Endodermal cell (in vitro differentiated cells): ENCODE measurements at regions not wholly inside any gene's neighbourhood (a gene's known extent, or its start where the extent isn't known, plus 50 kb on each side); places are given as distances from the start of the nearest gene placed in this dataset.
"Not testable (repeated sequence)": the region's sequence is repeated elsewhere in the genome, so short reads cannot be mapped to it uniquely, and the experiment has no call there.

Source experiments
- DNase-seq: peaks from one replicate; pipeline ENCODE4 v3.0.0-alpha.2; 2017
- H3K27ac ChIP-seq: 2 replicates; pipeline ENCODE4 v1.5.1; 2013; ENCODE audit warnings: mild to moderate bottlenecking, low read depth, low read length, moderate library complexity
- H3K27me3 ChIP-seq: 2 replicates; pipeline ENCODE4 v1.6.1; 2013; ENCODE audit warnings: mild to moderate bottlenecking, low read length, moderate library complexity; ENCODE audit not compliant: insufficient read depth, control insufficient read depth, poor library complexity, severe bottlenecking
- H3K36me3 ChIP-seq: 2 replicates; pipeline ENCODE4 v1.7.0; 2013; ENCODE audit warnings: mild to moderate bottlenecking, low read length, moderate library complexity; ENCODE audit not compliant: control insufficient read depth, insufficient read depth
- H3K4me1 ChIP-seq: one replicate; pipeline ENCODE4 v1.7.0; 2013; ENCODE audit warnings: low read length; ENCODE audit not compliant: control insufficient read depth, insufficient read depth
- H3K4me3 ChIP-seq: 2 replicates; pipeline ENCODE4 v1.5.1; 2013; ENCODE audit warnings: mild to moderate bottlenecking, low read length, moderate library complexity
- H3K9ac ChIP-seq: 2 replicates; pipeline ENCODE4 v1.6.1; 2013; ENCODE audit warnings: mild to moderate bottlenecking, low read length, moderate library complexity; ENCODE audit not compliant: poor library complexity, severe bottlenecking; ENCODE audit errors: extremely low read depth
- H3K9me3 ChIP-seq: 2 replicates; pipeline ENCODE4 v1.6.1; 2013; ENCODE audit warnings: mild to moderate bottlenecking, low read length, moderate library complexity; ENCODE audit not compliant: control insufficient read depth
- H3K27ac Mint-ChIP-seq: 2 replicates; pipeline ENCODE4 v1.8.0; 2020; ENCODE audit warnings: mixed read lengths
- H3K27me3 Mint-ChIP-seq: 2 replicates; pipeline ENCODE4 v1.8.0; 2021; ENCODE audit warnings: mild to moderate bottlenecking, mixed read lengths; ENCODE audit not compliant: insufficient read depth
- H3K36me3 Mint-ChIP-seq: 2 replicates; pipeline ENCODE4 v1.8.0; 2020; ENCODE audit warnings: low read depth, mixed read lengths
- H3K4me1 Mint-ChIP-seq: 2 replicates; pipeline ENCODE4 v1.8.0; 2020; ENCODE audit warnings: mixed read lengths
- H3K4me3 Mint-ChIP-seq: 2 replicates; pipeline ENCODE4 v1.8.0; 2020; ENCODE audit warnings: mild to moderate bottlenecking, moderate library complexity, mixed read lengths
- H3K9me3 Mint-ChIP-seq: 2 replicates; pipeline ENCODE4 v1.8.0; 2020; ENCODE audit warnings: mild to moderate bottlenecking, mixed read lengths
- WGBS, 2 experiments: methylation state at CpG; one replicate each; pipeline versions ENCODE4 v1.1.5 to v1.1.7; 2013; ENCODE audit warnings: missing lambda C conversion rate in 2 of 2, mixed read lengths in 1 of 2; ENCODE audit not compliant: insufficient coverage in 1 of 2, insufficient read length in 1 of 2; 5-methylcytosine and 5-hydroxymethylcytosine counted together
- TF ChIP-seq, protein P1 (sequence below): fragments of 200-600 bp; sonication (generic); conservative IDR thresholded peaks from 2 replicates; pipeline ENCODE4 v1.5.0; 2021; ENCODE audit warnings: antibody characterized with exemption, mild to moderate bottlenecking

DNA sequence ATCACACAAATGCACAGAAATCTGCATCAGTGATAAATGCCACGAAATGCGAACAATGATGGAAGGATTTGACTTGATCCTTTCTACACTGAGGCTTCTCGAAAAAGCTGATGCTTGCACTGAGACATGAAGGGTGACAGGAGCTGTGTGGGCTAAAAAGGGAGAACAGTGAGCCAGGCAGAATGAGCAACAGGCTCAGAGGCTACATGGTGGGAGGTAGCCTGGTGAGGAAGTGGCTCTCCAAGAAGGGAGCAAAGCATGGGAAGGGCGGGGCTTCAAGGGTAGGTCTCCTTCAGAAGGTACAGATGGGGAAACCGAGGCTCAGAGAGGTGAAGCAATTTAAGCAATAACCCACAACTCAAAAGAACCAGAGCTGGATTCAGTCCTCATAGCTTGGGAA, 82.4 kb downstream of the TRIM43 start:
- no peak for DNase-seq
- TF ChIP-seq, protein P1, sequence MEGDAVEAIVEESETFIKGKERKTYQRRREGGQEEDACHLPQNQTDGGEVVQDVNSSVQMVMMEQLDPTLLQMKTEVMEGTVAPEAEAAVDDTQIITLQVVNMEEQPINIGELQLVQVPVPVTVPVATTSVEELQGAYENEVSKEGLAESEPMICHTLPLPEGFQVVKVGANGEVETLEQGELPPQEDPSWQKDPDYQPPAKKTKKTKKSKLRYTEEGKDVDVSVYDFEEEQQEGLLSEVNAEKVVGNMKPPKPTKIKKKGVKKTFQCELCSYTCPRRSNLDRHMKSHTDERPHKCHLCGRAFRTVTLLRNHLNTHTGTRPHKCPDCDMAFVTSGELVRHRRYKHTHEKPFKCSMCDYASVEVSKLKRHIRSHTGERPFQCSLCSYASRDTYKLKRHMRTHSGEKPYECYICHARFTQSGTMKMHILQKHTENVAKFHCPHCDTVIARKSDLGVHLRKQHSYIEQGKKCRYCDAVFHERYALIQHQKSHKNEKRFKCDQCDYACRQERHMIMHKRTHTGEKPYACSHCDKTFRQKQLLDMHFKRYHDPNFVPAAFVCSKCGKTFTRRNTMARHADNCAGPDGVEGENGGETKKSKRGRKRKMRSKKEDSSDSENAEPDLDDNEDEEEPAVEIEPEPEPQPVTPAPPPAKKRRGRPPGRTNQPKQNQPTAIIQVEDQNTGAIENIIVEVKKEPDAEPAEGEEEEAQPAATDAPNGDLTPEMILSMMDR: no peak
- no peaks in the 10 kb centered on the region for H3K36me3 ChIP-seq
- Mint-ChIP-seq H3K36me3 (no peaks in the 10 kb centered on the region), H3K4me3 (no peak overlapping the region), H3K9me3 (no peaks in the 10 kb centered on the region), H3K27ac (no peak overlapping the region), H3K4me1 (no peaks in the 10 kb centered on the region), H3K27me3 (peaks cover 63% of the 10 kb centered on the region)
- H3K4me1 ChIP-seq: no peaks in the 10 kb centered on the region
- H3K4me3 ChIP-seq: no peak overlapping the region
- WGBS, 2 experiments: 70 to 87% methylated on average over 3 to 5 of the region's 5 CpGs
- no peaks in the 10 kb centered on the region for H3K27me3 ChIP-seq
- no peak overlapping the region for H3K9ac ChIP-seq
- H3K27ac ChIP-seq: no peak overlapping the region
- no peaks in the 10 kb centered on the region for H3K9me3 ChIP-seq

DNA sequence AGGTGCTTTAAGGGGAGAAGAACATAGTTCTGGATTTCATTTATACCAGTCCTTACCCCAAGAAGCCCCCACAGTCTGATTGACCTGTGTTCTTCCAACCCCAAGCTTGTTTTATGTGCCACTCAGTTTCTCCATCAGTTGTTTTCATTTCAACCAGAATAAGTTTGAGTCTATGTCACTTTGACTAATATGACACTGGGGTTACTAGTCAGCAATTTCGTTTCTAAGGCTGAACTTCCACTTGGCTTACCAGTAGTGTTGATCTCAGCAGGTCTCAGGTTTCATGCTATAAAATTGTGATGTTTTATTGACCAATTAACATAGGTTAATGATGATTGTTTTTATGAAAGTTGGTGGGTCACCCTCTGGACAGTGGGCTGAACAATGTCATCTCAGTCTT, 84.8 kb downstream of the TRIM43 start:
- H3K36me3 ChIP-seq, DNase-seq, H3K9me3 ChIP-seq, H3K9me3 Mint-ChIP-seq, H3K4me3 Mint-ChIP-seq, H3K36me3 Mint-ChIP-seq, H3K4me1 Mint-ChIP-seq, H3K27me3 ChIP-seq, H3K27ac ChIP-seq, H3K27ac Mint-ChIP-seq, H3K4me3 ChIP-seq, H3K4me1 ChIP-seq, H3K9ac ChIP-seq: not testable (repeated sequence)
- WGBS, 2 experiments: 33 to 40% methylated on average over 1 of the region's 1 CpG
- H3K27me3 Mint-ChIP-seq: peaks cover 76% of the 10 kb centered on the region

DNA sequence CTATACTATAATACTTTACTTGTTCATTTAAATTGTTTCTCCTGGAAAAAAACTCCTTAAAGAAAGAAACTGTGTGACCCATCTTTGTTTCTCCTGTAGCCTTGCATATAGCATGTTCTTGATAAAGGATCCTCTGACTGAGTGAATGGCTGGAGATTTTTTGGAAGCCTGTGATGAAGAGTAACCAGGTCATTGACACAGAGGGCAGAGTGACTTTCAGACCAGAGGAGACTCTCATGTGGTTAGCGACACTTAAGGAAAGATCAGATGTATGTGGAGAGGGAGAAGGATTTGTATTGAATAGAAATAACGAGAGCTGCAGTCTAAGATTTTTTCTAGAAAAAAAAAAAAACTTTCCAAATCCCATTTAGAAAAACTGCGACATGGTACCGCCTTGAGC, 85.5 kb downstream of the TRIM43 start:
- Histone ChIP-seq H3K27ac (no peak overlapping the region), H3K9ac (no peak overlapping the region), H3K4me1 (no peaks in the 10 kb centered on the region), H3K9me3 (no peaks in the 10 kb centered on the region), H3K4me3 (no peak overlapping the region), H3K27me3 (peaks cover 6% of the 10 kb centered on the region), H3K36me3 (no peaks in the 10 kb centered on the region)
- DNase-seq: no peak
- TF ChIP-seq, protein P1: no peak
- 86% methylated on average over 4 of the region's 4 CpGs; no CpG with 5 or more reads in 1 of the 2 experiments for WGBS, 2 experiments
- H3K9me3 Mint-ChIP-seq: no peaks in the 10 kb centered on the region
- H3K27me3 Mint-ChIP-seq: peaks cover 81% of the 10 kb centered on the region
- H3K4me3 Mint-ChIP-seq: no peak overlapping the region
- H3K4me1 Mint-ChIP-seq: peaks cover under 1% of the 10 kb centered on the region
- no peaks in the 10 kb centered on the region for H3K36me3 Mint-ChIP-seq
- H3K27ac Mint-ChIP-seq: no peak overlapping the region

DNA sequence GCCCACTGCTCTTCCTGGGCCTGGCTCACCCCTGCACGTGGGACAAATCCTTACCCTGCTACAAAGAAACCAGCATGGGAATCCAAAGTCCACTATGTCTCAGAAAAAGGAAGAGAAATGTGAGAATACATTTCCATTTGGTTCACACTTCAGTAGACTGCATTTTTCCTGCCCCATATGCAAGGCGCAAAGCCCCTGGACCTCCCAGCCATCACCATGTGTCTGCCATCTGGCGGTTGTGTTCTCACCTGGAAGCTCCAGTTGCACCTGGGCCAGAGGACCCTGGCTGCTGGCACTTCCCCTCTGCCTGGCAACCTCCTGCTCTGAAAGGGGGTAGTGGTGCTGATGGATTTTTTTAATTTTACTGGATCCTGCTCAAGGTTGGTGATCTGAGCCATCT, 86.0 kb downstream of the TRIM43 start:
- H3K36me3 Mint-ChIP-seq, H3K9me3 Mint-ChIP-seq, H3K36me3 ChIP-seq, DNase-seq, H3K9ac ChIP-seq, H3K4me1 Mint-ChIP-seq, H3K27ac ChIP-seq, H3K27ac Mint-ChIP-seq, H3K9me3 ChIP-seq, H3K4me1 ChIP-seq, H3K4me3 ChIP-seq, H3K4me3 Mint-ChIP-seq, H3K27me3 ChIP-seq: not testable (repeated sequence)
- H3K27me3 Mint-ChIP-seq: peaks cover 78% of the 10 kb centered on the region
- TF ChIP-seq, protein P1: peak; percentile 52
- WGBS, 2 experiments: 75% methylated on average over 2 of the region's 3 CpGs; no CpG with 5 or more reads in 1 of the 2 experiments

DNA sequence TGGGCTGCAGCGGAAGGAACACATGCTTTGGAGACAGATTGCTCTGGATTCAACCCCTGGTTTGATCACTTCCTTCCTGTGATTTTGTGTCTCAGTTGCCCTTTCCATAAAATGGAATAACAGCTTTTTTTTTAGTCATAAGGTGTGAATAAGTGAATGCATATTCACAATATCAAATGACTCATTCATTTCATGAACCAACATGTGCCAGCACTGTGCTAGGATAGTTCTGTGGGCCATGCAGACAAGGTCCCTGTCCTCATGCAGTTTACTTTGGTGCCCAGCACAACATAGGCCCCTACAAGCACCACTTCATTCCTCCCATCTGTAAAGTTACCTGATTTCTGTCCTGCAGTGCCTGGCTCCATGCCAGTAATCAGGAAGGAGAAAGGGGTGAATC, 89.4 kb downstream of the TRIM43 start:
- not testable (repeated sequence) for H3K27me3 ChIP-seq, H3K9me3 Mint-ChIP-seq, H3K9me3 ChIP-seq, H3K4me3 ChIP-seq, H3K27ac Mint-ChIP-seq, H3K4me1 ChIP-seq, H3K27ac ChIP-seq, H3K4me3 Mint-ChIP-seq, H3K9ac ChIP-seq, H3K4me1 Mint-ChIP-seq, DNase-seq, H3K36me3 Mint-ChIP-seq, H3K36me3 ChIP-seq
- WGBS, 2 experiments: 67 to 86% methylated on average over 1 of the region's 1 CpG
- H3K27me3 Mint-ChIP-seq: peaks cover 63% of the 10 kb centered on the region
